HCT116 (cell line): ENCODE measurements at regions not wholly inside any gene's neighbourhood (a gene's known extent, or its start where the extent isn't known, plus 50 kb on each side); places are given as distances from the start of the nearest gene placed in this dataset.

Experiments
- ATAC-seq: fragments of 200-7000 bp; cut with Tn5 transposase; 2 replicates; pipeline ENCODE4 v1.9.1; 2020; ENCODE audit warnings: mild to moderate bottlenecking, moderate library complexity
- BruUV-seq: library from RNA; stranded (reverse); fragments of 400-500 nt; replicated peaks from 2 replicates; lab custom pipeline; 2021; lab: Mats Ljungman, UMichigan
- CTCF ChIA-PET: fragments of 300-600 bp; sonication (Branson Sonifier 250); formaldehyde crosslinking; loops from one replicate; lab custom pipeline; 2021; ENCODE audit warnings: antibody characterized with exemption; lab: Charles Lee
- POLR2A ChIA-PET: fragments of 300-600, 350-600 bp; sonication (Branson Sonifier 250); formaldehyde crosslinking; loops from one replicate; lab custom pipeline; 2021; ENCODE audit warnings: antibody characterized with exemption; lab: Charles Lee
- RAD21 ChIA-PET, 2 experiments: fragments of 300-600 bp; sonication (Branson Sonifier 250); formaldehyde crosslinking; loops; one replicate each; lab custom pipeline; 2023; ENCODE audit warnings: low total read pairs in 2 of 2; ENCODE audit not compliant: uncharacterized antibody in 2 of 2, unreplicated experiment in 2 of 2, low non-redundant PET in 1 of 2; lab: Charles Lee
- DNase-seq: peaks from one replicate; pipeline ENCODE4 v3.0.0-alpha.2; 2010; ENCODE audit warnings: low read depth, low spot score
- H2AFZ ChIP-seq: fragments of 200-600 bp; shearing (Covaris generic), sonication (generic); 2 replicates; pipeline ENCODE4 v1.6.1; 2017; ENCODE audit warnings: low read depth, mixed run types, mixed read lengths, antibody characterized with exemption, low read length; ENCODE audit not compliant: poor library complexity, severe bottlenecking
- H3K27ac ChIP-seq: 2 replicates; pipeline ENCODE4 v1.5.1; 2012; ENCODE audit warnings: low read depth, low read length
- H3K27me3 ChIP-seq: fragments of 200-600 bp; sonication (generic); 2 replicates; pipeline ENCODE4 v1.6.1; 2016; ENCODE audit warnings: mixed run types, low read length, mixed read lengths; ENCODE audit not compliant: insufficient read depth
- H3K36me3 ChIP-seq, 2 experiments: fragments of 200-500 bp in 1 of 2; fragments of 200-600 bp in 1 of 2; sonication (Bioruptor generic) in 1 of 2; sonication (generic) in 1 of 2; 2 replicates each; pipeline versions ENCODE4 v1.5.1 to v1.6.1; 2014 to 2016; ENCODE audit warnings: low read length in 2 of 2, inconsistent platforms in 1 of 2, mixed read lengths in 1 of 2, mixed run types in 1 of 2; ENCODE audit not compliant: insufficient read depth in 2 of 2, control insufficient read depth in 1 of 2
- H3K4me1 ChIP-seq, 2 experiments: fragments of 200-600 bp in 1 of 2; sonication (generic) in 1 of 2; 2 replicates each; pipeline versions ENCODE4 v1.5.1 to v1.6.1; 2012 to 2017; ENCODE audit warnings: low read length in 2 of 2, inconsistent platforms in 1 of 2, mild to moderate bottlenecking in 1 of 2, mixed read lengths in 1 of 2, mixed run types in 1 of 2, moderate library complexity in 1 of 2; ENCODE audit not compliant: insufficient read depth in 2 of 2, control insufficient read depth in 1 of 2
- H3K4me2 ChIP-seq: fragments of 200-600 bp; sonication (generic); 2 replicates; pipeline ENCODE4 v1.6.1; 2017; ENCODE audit warnings: mixed run types, low read length, mixed read lengths
- H3K4me3 ChIP-seq, 2 experiments: fragments of 200-600 bp in 1 of 2; sonication (generic) in 1 of 2; replicated peaks in 1 of 2; 2 replicates each; pipeline ENCODE4 v1.5.1; 2011 to 2016; ENCODE audit warnings: low read length in 2 of 2, control low read depth in 1 of 2, low read depth in 1 of 2, mild to moderate bottlenecking in 1 of 2, mixed read lengths in 1 of 2, mixed run types in 1 of 2
- H3K79me2 ChIP-seq: fragments of 200-600 bp; sonication (generic); 2 replicates; pipeline ENCODE4 v1.6.1; 2017; ENCODE audit warnings: mild to moderate bottlenecking, mixed run types, low read length, moderate library complexity, mixed read lengths; ENCODE audit not compliant: insufficient read depth
- H3K9ac ChIP-seq: fragments of 200-600 bp; sonication (generic); 2 replicates; pipeline ENCODE4 v1.6.1; 2016; ENCODE audit warnings: low read length, mixed read lengths
- H3K9me2 ChIP-seq: fragments of 200-600 bp; sonication (generic), shearing (Covaris generic); 2 replicates; pipeline ENCODE4 v1.6.1; 2017; ENCODE audit warnings: mixed run types, mild to moderate bottlenecking, moderate library complexity; ENCODE audit not compliant: insufficient read depth
- H3K9me3 ChIP-seq, 2 experiments: fragments of 200-500 bp in 1 of 2; fragments of 200-600 bp in 1 of 2; sonication (Bioruptor generic) in 1 of 2; sonication (generic) in 1 of 2; 2 replicates each; pipeline ENCODE4 v1.6.1; 2014 to 2017; ENCODE audit warnings: low read length in 2 of 2, mixed read lengths in 2 of 2, inconsistent platforms in 1 of 2, low read depth in 1 of 2, mild to moderate bottlenecking in 1 of 2, mixed run types in 1 of 2, moderate library complexity in 1 of 2; ENCODE audit not compliant: control insufficient read depth in 1 of 2, insufficient read depth in 1 of 2
- H4K20me1 ChIP-seq: fragments of 200-600 bp; sonication (generic), shearing (Covaris generic); 2 replicates; pipeline ENCODE4 v1.6.1; 2017; ENCODE audit warnings: mixed run types, mild to moderate bottlenecking, moderate library complexity; ENCODE audit not compliant: insufficient read depth
- ATF3 ChIP-seq: IDR thresholded peaks from 2 replicates; pipeline ENCODE4 v1.6.1; 2012
- CBX3 ChIP-seq: IDR thresholded peaks from 2 replicates; pipeline ENCODE4 v1.6.1; 2012; ENCODE audit warnings: low read depth
- CEBPB ChIP-seq: IDR thresholded peaks from 2 replicates; pipeline ENCODE4 v1.6.1; 2012; ENCODE audit warnings: low read depth
- EGR1 ChIP-seq: IDR thresholded peaks from 2 replicates; pipeline ENCODE4 v1.6.1; 2012; ENCODE audit warnings: low read depth
- ELF1 ChIP-seq: IDR thresholded peaks from 2 replicates; pipeline ENCODE4 v1.6.1; 2012; ENCODE audit warnings: low read depth, borderline replicate concordance
- EZH2 ChIP-seq: fragments of 200-600 bp; sonication (generic); IDR thresholded peaks from 2 replicates; pipeline ENCODE4 v1.6.1; 2017; ENCODE audit warnings: antibody characterized with exemption, mixed run types
- EZH2phosphoT487 ChIP-seq: fragments of 200-600 bp; IDR thresholded peaks from 2 replicates; pipeline ENCODE4 v1.6.1; 2018; ENCODE audit warnings: antibody characterized with exemption, borderline replicate concordance
- FOSL1 ChIP-seq: IDR thresholded peaks from 2 replicates; pipeline ENCODE4 v1.6.1; 2012; ENCODE audit warnings: low read depth
- JUND ChIP-seq: IDR thresholded peaks from 2 replicates; pipeline ENCODE4 v1.6.1; 2012
- POLR2A ChIP-seq: IDR thresholded peaks from 2 replicates; pipeline ENCODE4 v1.7.0; 2011; ENCODE audit warnings: borderline replicate concordance; ENCODE audit not compliant: insufficient read depth, insufficient read length; ENCODE audit errors: extremely low read depth
- RAD21 ChIP-seq: IDR thresholded peaks from 2 replicates; pipeline ENCODE4 v1.6.1; 2012; ENCODE audit warnings: low read depth, mild to moderate bottlenecking
- REST ChIP-seq: IDR thresholded peaks from 2 replicates; pipeline ENCODE4 v1.6.1; 2012; ENCODE audit warnings: low read depth
- SRF ChIP-seq: IDR thresholded peaks from 2 replicates; pipeline ENCODE4 v1.6.1; 2012; ENCODE audit warnings: low read depth
- TCF7L2 ChIP-seq: IDR thresholded peaks from 2 replicates; pipeline ENCODE4 v1.7.0; 2011; ENCODE audit warnings: borderline replicate concordance, inconsistent platforms; ENCODE audit not compliant: insufficient read depth, insufficient read length; ENCODE audit errors: extremely low read depth
- YY1 ChIP-seq: IDR thresholded peaks from 2 replicates; pipeline ENCODE4 v1.6.1; 2011; ENCODE audit warnings: low read length, low read depth, moderate library complexity, mild to moderate bottlenecking; ENCODE audit not compliant: insufficient replicate concordance; ENCODE audit errors: extremely low read depth
- ZFX ChIP-seq: fragments of 450-650 bp; IDR thresholded peaks from 2 replicates; pipeline ENCODE4 v1.6.1; 2017
- ZNF274 ChIP-seq: fragments of 200-500 bp; sonication (Bioruptor generic); IDR thresholded peaks from 2 replicates; pipeline ENCODE4 v1.6.1; 2014; ENCODE audit warnings: mild to moderate bottlenecking, low read depth, low read length, inconsistent platforms
- intact Hi-C: fragments of 100-400 bp; cut with micrococcal nuclease; formaldehyde crosslinking; loops from 2 replicates; pipeline ENCODE4 v1.10.0; 2022
- TF ChIP-seq, protein P1 (sequence below), 3 experiments: fragments of 200-600 bp in 1 of 3; sonication (generic) in 1 of 3; IDR thresholded peaks in 2 of 3; conservative IDR thresholded peaks in 1 of 3; 2 replicates each; pipeline ENCODE4 v1.5.1; 2012 to 2017; ENCODE audit warnings: low read depth in 2 of 3, low read length in 2 of 3, antibody characterized with exemption in 1 of 3, borderline replicate concordance in 1 of 3, control low read depth in 1 of 3, mild to moderate bottlenecking in 1 of 3, mixed read lengths in 1 of 3, mixed run types in 1 of 3, moderate library complexity in 1 of 3; ENCODE audit not compliant: insufficient read depth in 1 of 3
- TF ChIP-seq, protein P2 (sequence below): IDR thresholded peaks from 2 replicates; pipeline ENCODE4 v1.6.1; 2011; ENCODE audit warnings: mild to moderate bottlenecking, low read length, moderate library complexity; ENCODE audit not compliant: insufficient replicate concordance; ENCODE audit errors: extremely low read depth

- no peaks in the 10 kb centered on the region for H3K9me2 ChIP-seq
- no peak overlapping the region for H3K4me2 ChIP-seq
- no peak overlapping the region for H3K4me3 ChIP-seq
- no peaks in the 10 kb centered on the region for H4K20me1 ChIP-seq
- H3K27me3 ChIP-seq, result no peaks in the 10 kb centered on the region
- no peaks in the 10 kb centered on the region for H3K79me2 ChIP-seq
- ChIA-PET POLR2A (no interaction called here), RAD21 (no interaction called here), CTCF (no interaction called here)
- no peaks in the 10 kb centered on the region for H3K36me3 ChIP-seq
- H3K9ac ChIP-seq, result no peak overlapping the region
- no peak overlapping the region for H3K27ac ChIP-seq
- DNase-seq, result no peak
- H3K9me3 ChIP-seq, result no peaks in the 10 kb centered on the region
- BruUV-seq, result no TSS peak
- no peaks in the 10 kb centered on the region for H3K4me1 ChIP-seq
- ATAC-seq, result no peak
- no peak overlapping the region for H2AFZ ChIP-seq
- TF ChIP-seq ZNF274 (no peak), RAD21 (no peak), ZFX (no peak), CBX3 (no peak), EGR1 (no peak), REST (no peak), CEBPB (no peak), POLR2A (no peak), JUND (no peak), EZH2 (no peak), SRF (no peak), FOSL1 (no peak), EZH2phosphoT487 (no peak), ATF3 (no peak), YY1 (no peak), ELF1 (no peak), TCF7L2 (no peak)
- TF ChIP-seq, protein P1, sequence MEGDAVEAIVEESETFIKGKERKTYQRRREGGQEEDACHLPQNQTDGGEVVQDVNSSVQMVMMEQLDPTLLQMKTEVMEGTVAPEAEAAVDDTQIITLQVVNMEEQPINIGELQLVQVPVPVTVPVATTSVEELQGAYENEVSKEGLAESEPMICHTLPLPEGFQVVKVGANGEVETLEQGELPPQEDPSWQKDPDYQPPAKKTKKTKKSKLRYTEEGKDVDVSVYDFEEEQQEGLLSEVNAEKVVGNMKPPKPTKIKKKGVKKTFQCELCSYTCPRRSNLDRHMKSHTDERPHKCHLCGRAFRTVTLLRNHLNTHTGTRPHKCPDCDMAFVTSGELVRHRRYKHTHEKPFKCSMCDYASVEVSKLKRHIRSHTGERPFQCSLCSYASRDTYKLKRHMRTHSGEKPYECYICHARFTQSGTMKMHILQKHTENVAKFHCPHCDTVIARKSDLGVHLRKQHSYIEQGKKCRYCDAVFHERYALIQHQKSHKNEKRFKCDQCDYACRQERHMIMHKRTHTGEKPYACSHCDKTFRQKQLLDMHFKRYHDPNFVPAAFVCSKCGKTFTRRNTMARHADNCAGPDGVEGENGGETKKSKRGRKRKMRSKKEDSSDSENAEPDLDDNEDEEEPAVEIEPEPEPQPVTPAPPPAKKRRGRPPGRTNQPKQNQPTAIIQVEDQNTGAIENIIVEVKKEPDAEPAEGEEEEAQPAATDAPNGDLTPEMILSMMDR (IDR thresholded peaks at IDR 0.05 in 2 of 3, conservative IDR thresholded peaks at IDR 0.05 in 1 of 3; ENCODE audit: borderline replicate concordance in 1 of 3, insufficient read depth in 1 of 3, low read depth in 2 of 3, low read length in 2 of 3), result no peak
- TF ChIP-seq, protein P2, sequence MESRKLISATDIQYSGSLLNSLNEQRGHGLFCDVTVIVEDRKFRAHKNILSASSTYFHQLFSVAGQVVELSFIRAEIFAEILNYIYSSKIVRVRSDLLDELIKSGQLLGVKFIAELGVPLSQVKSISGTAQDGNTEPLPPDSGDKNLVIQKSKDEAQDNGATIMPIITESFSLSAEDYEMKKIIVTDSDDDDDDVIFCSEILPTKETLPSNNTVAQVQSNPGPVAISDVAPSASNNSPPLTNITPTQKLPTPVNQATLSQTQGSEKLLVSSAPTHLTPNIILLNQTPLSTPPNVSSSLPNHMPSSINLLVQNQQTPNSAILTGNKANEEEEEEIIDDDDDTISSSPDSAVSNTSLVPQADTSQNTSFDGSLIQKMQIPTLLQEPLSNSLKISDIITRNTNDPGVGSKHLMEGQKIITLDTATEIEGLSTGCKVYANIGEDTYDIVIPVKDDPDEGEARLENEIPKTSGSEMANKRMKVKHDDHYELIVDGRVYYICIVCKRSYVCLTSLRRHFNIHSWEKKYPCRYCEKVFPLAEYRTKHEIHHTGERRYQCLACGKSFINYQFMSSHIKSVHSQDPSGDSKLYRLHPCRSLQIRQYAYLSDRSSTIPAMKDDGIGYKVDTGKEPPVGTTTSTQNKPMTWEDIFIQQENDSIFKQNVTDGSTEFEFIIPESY, result no peak
- intact Hi-C loops, result loop anchor here (10.0 kb wide), 1 partner anchor 490 kb away; no protein-coding TSS in a partner anchor
Observed at GRCh38 chr4:137614491-137614890, 82.2 kb upstream of the PCDH18 start.
